ENCODE measurements at regions not wholly inside any gene's neighbourhood (a gene's known extent, or its start where the extent isn't known, plus 50 kb on each side); places are given as distances from the start of the nearest gene placed in this dataset.

DNA sequence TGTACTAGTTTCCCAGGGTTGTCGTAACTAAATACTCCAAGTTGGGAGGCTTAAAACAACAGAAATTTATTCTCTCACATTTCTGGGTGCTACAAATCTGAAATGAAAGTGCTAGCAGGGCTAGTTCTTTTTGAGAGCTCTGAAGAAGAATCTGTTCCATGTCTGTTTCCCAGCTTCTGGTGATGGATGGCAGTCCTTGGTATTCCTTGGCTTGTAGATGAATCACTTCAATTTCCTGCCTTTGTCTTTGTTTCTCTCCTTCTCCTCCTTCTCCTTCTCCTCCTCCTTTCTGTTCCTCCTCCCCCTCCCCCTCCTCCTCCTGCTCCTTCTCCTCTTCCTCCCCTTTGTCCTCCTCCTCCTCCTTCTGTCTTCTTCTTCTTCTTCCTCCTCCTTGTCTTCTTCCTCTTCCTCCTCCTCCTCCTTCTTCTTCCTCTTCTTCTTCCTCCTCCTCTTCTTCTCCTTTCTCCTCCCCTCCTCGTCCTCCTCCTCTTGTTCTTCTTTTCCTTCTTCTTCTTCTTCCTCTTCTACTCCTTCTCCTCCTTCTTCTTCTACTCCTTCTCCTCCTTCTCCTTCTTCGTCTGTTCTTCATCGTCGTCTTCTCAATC is 104.7 kb upstream of the ANKRD55 start:
- DNase-seq (ENCODE audit: low read depth in 2 of 2) = no peak
- no peaks in the 10 kb centered on the region for H3K36me3 ChIP-seq (ENCODE audit: control insufficient read depth, insufficient read depth, low read length)
- H2AFZ ChIP-seq (ENCODE audit: low read length) = no peak overlapping the region
- TF ChIP-seq, protein P1, sequence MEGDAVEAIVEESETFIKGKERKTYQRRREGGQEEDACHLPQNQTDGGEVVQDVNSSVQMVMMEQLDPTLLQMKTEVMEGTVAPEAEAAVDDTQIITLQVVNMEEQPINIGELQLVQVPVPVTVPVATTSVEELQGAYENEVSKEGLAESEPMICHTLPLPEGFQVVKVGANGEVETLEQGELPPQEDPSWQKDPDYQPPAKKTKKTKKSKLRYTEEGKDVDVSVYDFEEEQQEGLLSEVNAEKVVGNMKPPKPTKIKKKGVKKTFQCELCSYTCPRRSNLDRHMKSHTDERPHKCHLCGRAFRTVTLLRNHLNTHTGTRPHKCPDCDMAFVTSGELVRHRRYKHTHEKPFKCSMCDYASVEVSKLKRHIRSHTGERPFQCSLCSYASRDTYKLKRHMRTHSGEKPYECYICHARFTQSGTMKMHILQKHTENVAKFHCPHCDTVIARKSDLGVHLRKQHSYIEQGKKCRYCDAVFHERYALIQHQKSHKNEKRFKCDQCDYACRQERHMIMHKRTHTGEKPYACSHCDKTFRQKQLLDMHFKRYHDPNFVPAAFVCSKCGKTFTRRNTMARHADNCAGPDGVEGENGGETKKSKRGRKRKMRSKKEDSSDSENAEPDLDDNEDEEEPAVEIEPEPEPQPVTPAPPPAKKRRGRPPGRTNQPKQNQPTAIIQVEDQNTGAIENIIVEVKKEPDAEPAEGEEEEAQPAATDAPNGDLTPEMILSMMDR (conservative IDR thresholded peaks at IDR 0.05 in 1 of 2, IDR thresholded peaks at IDR 0.05 in 1 of 2; ENCODE audit: low read depth in 1 of 2, low read length in 2 of 2) = no peak
- TF ChIP-seq EZH2 (IDR thresholded peaks at IDR 0.05; ENCODE audit: low read length, missing control alignments) = no peak
- no peaks in the 10 kb centered on the region for H3K79me2 ChIP-seq (ENCODE audit: control insufficient read depth, insufficient read depth, low read length)
- no peaks in the 10 kb centered on the region for H3K9me3 ChIP-seq (ENCODE audit: control insufficient read depth, insufficient read depth, low read depth, low read length)
- H3K27ac ChIP-seq (ENCODE audit: insufficient read depth, low read length) = no peak overlapping the region
- no peak overlapping the region for H3K9ac ChIP-seq (ENCODE audit: insufficient read depth, low read length)
- H3K4me3 ChIP-seq (replicated peaks in 1 of 4; ENCODE audit: control extremely low read depth in 1 of 4, insufficient read depth in 1 of 4, low read depth in 3 of 4, low read length in 4 of 4) = no peak overlapping the region
- no peaks in the 10 kb centered on the region for H3K4me1 ChIP-seq (ENCODE audit: control insufficient read depth, extremely low read depth, insufficient read depth, low read length)
- H3K27me3 ChIP-seq (ENCODE audit: control insufficient read depth, insufficient read depth, low read length) = no peaks in the 10 kb centered on the region
- H3K4me2 ChIP-seq (ENCODE audit: extremely low read depth, insufficient read depth, low read length) = no peak overlapping the region
- no peaks in the 10 kb centered on the region for H4K20me1 ChIP-seq (ENCODE audit: control insufficient read depth, extremely low read depth, insufficient read depth, low read length)

DNA sequence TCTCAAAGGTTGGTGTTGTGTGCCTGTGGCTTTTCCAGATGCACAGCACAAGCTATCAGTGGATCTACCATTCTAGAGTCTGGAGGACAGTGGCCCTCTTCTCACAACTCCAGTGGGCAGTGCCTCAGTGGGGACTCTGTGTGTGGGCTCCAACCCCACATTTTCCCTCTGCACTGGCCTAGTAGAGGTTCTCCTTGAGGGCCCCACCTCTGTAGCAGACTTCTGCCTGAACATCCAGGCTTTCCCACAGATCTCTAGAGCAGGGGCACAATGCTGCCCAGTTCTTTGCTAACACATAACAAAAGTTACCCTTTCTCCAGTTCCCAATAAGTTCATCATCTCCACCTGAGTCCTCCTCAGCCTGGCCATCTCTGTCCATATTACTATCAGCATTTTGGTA is 102.1 kb upstream of the ANKRD55 start:
- H3K36me3 ChIP-seq (ENCODE audit: control insufficient read depth, insufficient read depth, low read length) = no peaks in the 10 kb centered on the region
- DNase-seq (ENCODE audit: low read depth in 2 of 2) = no peak
- H3K4me1 ChIP-seq (ENCODE audit: control insufficient read depth, extremely low read depth, insufficient read depth, low read length) = no peaks in the 10 kb centered on the region
- H3K4me2 ChIP-seq (ENCODE audit: extremely low read depth, insufficient read depth, low read length) = no peak overlapping the region
- no peak overlapping the region for H3K4me3 ChIP-seq (replicated peaks in 1 of 4; ENCODE audit: control extremely low read depth in 1 of 4, insufficient read depth in 1 of 4, low read depth in 3 of 4, low read length in 4 of 4)
- H3K9me3 ChIP-seq (ENCODE audit: control insufficient read depth, insufficient read depth, low read depth, low read length) = no peaks in the 10 kb centered on the region
- H3K27ac ChIP-seq (ENCODE audit: insufficient read depth, low read length) = no peak overlapping the region
- no peak overlapping the region for H2AFZ ChIP-seq (ENCODE audit: low read length)
- H3K27me3 ChIP-seq (ENCODE audit: control insufficient read depth, insufficient read depth, low read length) = no peaks in the 10 kb centered on the region
- no peak for TF ChIP-seq EZH2 (IDR thresholded peaks at IDR 0.05; ENCODE audit: low read length, missing control alignments)
- TF ChIP-seq, protein P1 (conservative IDR thresholded peaks at IDR 0.05 in 1 of 2, IDR thresholded peaks at IDR 0.05 in 1 of 2; ENCODE audit: low read depth in 1 of 2, low read length in 2 of 2) = no peak
- no peaks in the 10 kb centered on the region for H3K79me2 ChIP-seq (ENCODE audit: control insufficient read depth, insufficient read depth, low read length)
- H3K9ac ChIP-seq (ENCODE audit: insufficient read depth, low read length) = no peak overlapping the region
- H4K20me1 ChIP-seq (ENCODE audit: control insufficient read depth, extremely low read depth, insufficient read depth, low read length) = no peaks in the 10 kb centered on the region

DNA sequence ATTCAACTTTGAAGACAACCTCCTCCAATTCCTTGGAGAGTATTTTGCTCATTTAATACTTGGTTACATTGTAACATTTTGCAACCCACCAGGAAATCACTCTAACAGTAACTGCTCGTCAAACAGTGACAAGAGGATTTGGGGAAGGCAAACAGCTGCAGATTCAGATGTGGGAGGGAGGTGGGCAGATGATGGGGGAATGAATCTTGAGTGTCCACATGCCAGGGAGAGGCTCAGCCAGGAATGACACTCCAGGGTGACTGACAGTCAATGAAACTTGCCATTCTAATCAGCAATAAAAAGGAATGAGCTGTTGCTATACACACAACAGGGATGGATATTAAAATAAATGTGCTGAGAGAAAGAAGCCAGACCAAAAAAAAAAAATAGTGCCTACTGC is 97.7 kb upstream of the ANKRD55 start:
- Histone ChIP-seq H3K27ac (ENCODE audit: insufficient read depth, low read length) (no peak overlapping the region), H3K27me3 (ENCODE audit: control insufficient read depth, insufficient read depth, low read length) (no peaks in the 10 kb centered on the region), H2AFZ (ENCODE audit: low read length) (no peak overlapping the region), H3K4me3 (replicated peaks in 1 of 4; ENCODE audit: control extremely low read depth in 1 of 4, insufficient read depth in 1 of 4, low read depth in 3 of 4, low read length in 4 of 4) (no peak overlapping the region), H3K36me3 (ENCODE audit: control insufficient read depth, insufficient read depth, low read length) (no peaks in the 10 kb centered on the region), H4K20me1 (ENCODE audit: control insufficient read depth, extremely low read depth, insufficient read depth, low read length) (no peaks in the 10 kb centered on the region), H3K9me3 (ENCODE audit: control insufficient read depth, insufficient read depth, low read depth, low read length) (no peaks in the 10 kb centered on the region), H3K9ac (ENCODE audit: insufficient read depth, low read length) (no peak overlapping the region), H3K4me1 (ENCODE audit: control insufficient read depth, extremely low read depth, insufficient read depth, low read length) (no peaks in the 10 kb centered on the region), H3K4me2 (ENCODE audit: extremely low read depth, insufficient read depth, low read length) (no peak overlapping the region), H3K79me2 (ENCODE audit: control insufficient read depth, insufficient read depth, low read length) (no peaks in the 10 kb centered on the region)
- DNase-seq (ENCODE audit: low read depth in 2 of 2) = no peak
- TF ChIP-seq, protein P1 (conservative IDR thresholded peaks at IDR 0.05 in 1 of 2, IDR thresholded peaks at IDR 0.05 in 1 of 2; ENCODE audit: low read depth in 1 of 2, low read length in 2 of 2) = no peak
- TF ChIP-seq EZH2 (IDR thresholded peaks at IDR 0.05; ENCODE audit: low read length, missing control alignments) = no peak

Data from fibroblast of lung (primary cell).